Lower leg skin (tissue), 3 donors: ENCODE measurements at regions not wholly inside any gene's neighbourhood (a gene's known extent, or its start where the extent isn't known, plus 50 kb on each side); places are given as distances from the start of the nearest gene placed in this dataset.

Source experiments
- CTCF ChIP-seq, 3 donors: fragments of 450-650 bp; IDR thresholded peaks; one replicate each; pipeline ENCODE4 v1.5.1; 2016; ENCODE audit warnings: antibody characterized with exemption in 3 of 3, mild to moderate bottlenecking in 3 of 3, moderate library complexity in 2 of 3
- POLR2A ChIP-seq, 2 donors: fragments of 450-650 bp; IDR thresholded peaks; one replicate each; pipeline ENCODE4 v1.6.1; 2016 to 2017; ENCODE audit warnings: antibody characterized with exemption in 2 of 2, mild to moderate bottlenecking in 1 of 2, moderate library complexity in 1 of 2

DNA sequence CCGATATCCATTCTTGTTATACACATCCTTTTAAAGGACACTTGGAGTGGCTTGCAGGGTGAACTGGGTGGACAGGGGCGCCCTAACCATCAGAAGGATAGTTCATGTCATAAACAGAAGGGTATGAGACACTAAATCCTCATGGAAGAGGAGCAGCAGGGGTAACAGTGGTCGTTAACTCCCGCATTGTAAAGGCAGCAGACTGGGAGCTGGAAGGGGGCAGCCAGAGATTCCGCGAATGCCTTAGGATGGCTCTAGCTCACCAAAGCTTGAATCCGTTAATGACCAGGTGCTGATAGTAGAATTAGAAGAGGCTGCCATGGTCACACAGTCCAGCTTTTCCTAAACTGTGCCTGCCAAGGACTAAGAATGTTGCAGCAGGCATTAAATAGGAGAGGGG is 85.2 kb upstream of the ANKRD34C start:
- TF ChIP-seq POLR2A (IDR thresholded peaks at IDR 0.05) (no peak), CTCF (IDR thresholded peaks at IDR 0.05) (no peak)
